ENCODE measurements at regions not wholly inside any gene's neighbourhood (a gene's known extent, or its start where the extent isn't known, plus 50 kb on each side); places are given as distances from the start of the nearest gene placed in this dataset.

- POLR2A ChIA-PET (ENCODE audit: low non-redundant PET): no interaction called here
Measured at GRCh38 chr18:72470391-72470790, 73.8 kb downstream of the CBLN2 start.

GRCh38 chr18:72468021-72468710 lies 76.0 kb downstream of the CBLN2 start:
- POLR2A ChIA-PET (ENCODE audit: low non-redundant PET): no interaction called here
- TF ChIP-seq, protein P1, sequence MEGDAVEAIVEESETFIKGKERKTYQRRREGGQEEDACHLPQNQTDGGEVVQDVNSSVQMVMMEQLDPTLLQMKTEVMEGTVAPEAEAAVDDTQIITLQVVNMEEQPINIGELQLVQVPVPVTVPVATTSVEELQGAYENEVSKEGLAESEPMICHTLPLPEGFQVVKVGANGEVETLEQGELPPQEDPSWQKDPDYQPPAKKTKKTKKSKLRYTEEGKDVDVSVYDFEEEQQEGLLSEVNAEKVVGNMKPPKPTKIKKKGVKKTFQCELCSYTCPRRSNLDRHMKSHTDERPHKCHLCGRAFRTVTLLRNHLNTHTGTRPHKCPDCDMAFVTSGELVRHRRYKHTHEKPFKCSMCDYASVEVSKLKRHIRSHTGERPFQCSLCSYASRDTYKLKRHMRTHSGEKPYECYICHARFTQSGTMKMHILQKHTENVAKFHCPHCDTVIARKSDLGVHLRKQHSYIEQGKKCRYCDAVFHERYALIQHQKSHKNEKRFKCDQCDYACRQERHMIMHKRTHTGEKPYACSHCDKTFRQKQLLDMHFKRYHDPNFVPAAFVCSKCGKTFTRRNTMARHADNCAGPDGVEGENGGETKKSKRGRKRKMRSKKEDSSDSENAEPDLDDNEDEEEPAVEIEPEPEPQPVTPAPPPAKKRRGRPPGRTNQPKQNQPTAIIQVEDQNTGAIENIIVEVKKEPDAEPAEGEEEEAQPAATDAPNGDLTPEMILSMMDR (conservative IDR thresholded peaks at IDR 0.05; ENCODE audit: low read depth): no peak
- H3K27ac ChIP-seq: no peak overlapping the region
- CTCF ChIA-PET: no interaction called here
- no peak for DNase-seq (ENCODE audit: low spot score)

More at GRCh38 chr18:72470391-72470790, 73.8 kb downstream of the CBLN2 start:
- TF ChIP-seq, protein P1 (conservative IDR thresholded peaks at IDR 0.05; ENCODE audit: low read depth): no peak
- no peak for DNase-seq (ENCODE audit: low spot score)
- no peak overlapping the region for H3K27ac ChIP-seq
- CTCF ChIA-PET: no interaction called here

GRCh38 chr18:72460210-72460680 lies 83.9 kb downstream of the CBLN2 start:
- no peak overlapping the region for H3K27ac ChIP-seq
- DNase-seq (ENCODE audit: low spot score): no peak
- ChIA-PET POLR2A (ENCODE audit: low non-redundant PET) (no interaction called here), CTCF (no interaction called here)
- TF ChIP-seq, protein P1 (conservative IDR thresholded peaks at IDR 0.05; ENCODE audit: low read depth): no peak

DNA sequence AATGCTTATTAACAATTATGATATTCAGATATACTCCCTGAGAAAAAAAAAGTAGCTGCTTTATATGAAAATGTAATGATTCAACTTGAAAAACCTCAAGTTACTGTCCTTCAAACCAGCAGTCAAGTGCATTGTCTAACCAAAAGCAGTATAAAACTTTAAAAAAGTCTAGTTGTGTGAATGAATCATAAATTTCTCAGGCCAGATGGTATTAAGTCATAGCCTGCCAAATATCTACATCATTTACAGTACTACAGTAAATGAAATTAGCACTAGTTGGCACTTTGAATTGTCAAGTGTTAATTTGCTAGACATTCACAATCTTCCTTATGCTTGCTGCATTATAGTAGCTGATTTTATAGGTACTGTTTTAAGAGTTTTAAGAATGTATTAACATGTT lies 85.9 kb downstream of the CBLN2 start:
- POLR2A ChIA-PET (ENCODE audit: low non-redundant PET): no interaction called here

GRCh38 chr18:72456802-72457201 lies 87.3 kb downstream of the CBLN2 start:
- ChIA-PET POLR2A (ENCODE audit: low non-redundant PET) (no interaction called here), CTCF (no interaction called here)
- TF ChIP-seq, protein P1 (conservative IDR thresholded peaks at IDR 0.05; ENCODE audit: low read depth): no peak
- H3K27ac ChIP-seq: no peak overlapping the region
- no peak for DNase-seq (ENCODE audit: low spot score)

More for the DNA sequence above, 85.9 kb downstream of the CBLN2 start:
- no peak for DNase-seq (ENCODE audit: low spot score)
- TF ChIP-seq, protein P1 (conservative IDR thresholded peaks at IDR 0.05; ENCODE audit: low read depth): no peak
- CTCF ChIA-PET: no interaction called here
- no peak overlapping the region for H3K27ac ChIP-seq

- no peak overlapping the region for H3K27ac ChIP-seq
- POLR2A ChIA-PET (ENCODE audit: low non-redundant PET): no interaction called here
- DNase-seq (ENCODE audit: low spot score): no peak
- CTCF ChIA-PET: interaction anchor here (0.6 kb wide), 1 partner anchor 1429 kb away, joined by 3 read pairs; no protein-coding TSS in a partner anchor
- TF ChIP-seq, protein P1 (conservative IDR thresholded peaks at IDR 0.05; ENCODE audit: low read depth): no peak
Measured at GRCh38 chr18:72452328-72452727, 91.8 kb downstream of the CBLN2 start.
